Hematopoietic multipotent progenitor cell (in vitro differentiated cells): ENCODE measurements at regions not wholly inside any gene's neighbourhood (a gene's known extent, or its start where the extent isn't known, plus 50 kb on each side); places are given as distances from the start of the nearest gene placed in this dataset.
"Not testable (repeated sequence)": the region's sequence is repeated elsewhere in the genome, so short reads cannot be mapped to it uniquely, and the experiment has no call there.

Source experiments
- DNase-seq, 3 donors: peaks; one replicate each; pipeline ENCODE4 v3.0.0-alpha.2; 2011 to 2015; ENCODE audit warnings: low read depth in 2 of 3, low spot score in 2 of 3

- DNase-seq = not testable (repeated sequence)
Observed at GRCh38 chr2:91568391-91569338, 2877.2 kb downstream of the RPIA start.

GRCh38 chr2:91571239-91571923 lies 2879.9 kb downstream of the RPIA start:
- DNase-seq = not testable (repeated sequence)

DNA sequence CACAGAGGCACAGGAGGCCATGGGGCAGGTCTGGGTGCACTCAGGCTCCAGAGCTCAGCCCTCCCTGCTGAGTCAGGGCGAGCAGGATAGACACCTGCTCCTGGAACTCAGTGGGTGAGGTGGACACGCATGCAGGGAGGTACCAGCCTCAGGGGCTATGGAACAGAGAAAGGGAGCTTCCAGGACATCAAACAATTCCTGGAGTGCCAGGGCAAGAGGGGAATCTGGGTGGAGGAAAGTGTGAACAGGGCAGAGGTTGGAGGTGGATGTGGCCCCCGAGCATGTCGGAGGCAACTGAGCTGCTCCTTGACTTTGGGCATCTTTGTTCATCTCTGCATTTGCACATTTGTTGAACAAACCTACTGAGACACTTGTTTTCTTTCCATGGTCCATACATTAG lies 2881.5 kb downstream of the RPIA start:
- not testable (repeated sequence) for DNase-seq

DNA sequence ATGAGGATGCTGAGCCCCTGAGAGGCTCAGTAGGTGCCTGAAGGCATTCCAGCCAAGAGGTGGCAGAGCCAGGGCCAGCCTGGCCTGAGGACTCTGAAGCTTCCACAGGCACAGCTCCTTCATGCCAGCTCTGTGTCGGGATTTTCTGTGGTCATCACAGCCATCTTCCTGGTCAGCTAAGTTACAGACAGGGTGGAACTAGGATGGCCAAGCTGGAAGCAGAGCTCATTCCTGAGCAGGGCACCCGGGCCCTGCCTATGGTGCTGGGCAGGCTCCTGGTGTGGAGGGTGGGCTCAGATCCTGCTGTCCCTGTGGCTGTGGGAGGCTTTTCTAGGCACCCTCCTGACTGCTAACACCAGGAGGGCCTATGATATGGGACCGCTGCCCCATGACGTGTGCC lies 2882.3 kb downstream of the RPIA start:
- not testable (repeated sequence) for DNase-seq

DNA sequence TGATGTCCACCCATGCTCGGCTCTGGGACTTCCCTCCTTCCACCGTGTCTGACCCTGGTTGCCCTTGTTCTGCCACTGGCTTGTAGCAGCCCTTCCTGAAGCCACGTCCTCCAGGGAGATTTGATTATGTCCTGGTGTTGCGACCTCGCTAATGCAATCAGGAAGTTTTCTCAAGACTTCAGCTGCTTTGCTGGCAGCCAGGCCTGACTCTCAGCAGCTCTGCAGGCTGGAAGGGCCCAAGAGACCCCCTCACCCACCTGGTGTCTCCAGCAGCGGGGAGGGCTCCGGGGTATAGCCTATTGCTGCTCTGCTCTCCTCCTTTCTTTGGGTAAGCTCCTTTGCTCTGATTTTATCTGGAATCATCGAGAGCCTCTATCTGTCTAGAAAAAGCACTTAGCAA lies 2882.8 kb downstream of the RPIA start:
- not testable (repeated sequence) for DNase-seq

DNA sequence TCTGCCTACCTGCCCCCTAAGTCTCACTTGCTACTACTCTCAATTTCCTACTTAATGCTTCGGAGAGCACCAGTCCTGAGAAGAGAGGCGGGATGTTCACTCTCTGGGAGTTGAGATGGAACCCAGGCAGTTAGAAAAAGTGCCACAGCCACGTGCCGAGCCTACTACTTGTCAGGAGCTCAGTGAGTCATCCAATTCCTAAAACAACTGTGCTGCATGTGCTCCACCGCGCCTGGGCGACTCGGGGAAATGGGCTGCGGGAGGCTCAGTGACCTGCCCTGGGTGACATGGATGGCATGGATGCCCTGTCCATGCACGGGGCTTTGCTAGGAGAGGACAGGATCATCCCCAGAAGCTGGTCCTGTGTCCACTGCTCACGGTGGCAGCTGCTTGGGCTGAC lies 2884.2 kb downstream of the RPIA start:
- not testable (repeated sequence) for DNase-seq

DNA sequence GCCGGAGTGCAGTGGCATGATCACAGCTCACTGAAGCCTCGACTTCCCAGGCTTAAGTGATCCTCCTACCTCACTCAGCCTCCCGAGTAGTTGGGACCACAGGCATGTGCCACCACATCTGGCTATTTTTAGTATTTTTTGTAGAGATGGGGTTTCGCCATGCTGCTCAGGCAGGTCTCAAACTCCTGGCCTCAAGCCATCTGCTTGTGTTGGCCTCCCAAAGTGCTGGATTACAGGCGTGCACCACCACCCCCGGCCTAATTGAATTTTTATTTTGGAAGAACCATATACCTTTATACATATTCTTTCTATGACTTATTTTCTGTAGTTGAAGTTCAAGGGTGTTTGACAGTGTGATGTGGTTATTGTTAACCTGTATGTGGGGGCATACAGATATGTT lies 2885.9 kb downstream of the RPIA start:
- not testable (repeated sequence) for DNase-seq

- not testable (repeated sequence) for DNase-seq
Observed at GRCh38 chr2:91578678-91579077, 2887.2 kb downstream of the RPIA start.

DNA sequence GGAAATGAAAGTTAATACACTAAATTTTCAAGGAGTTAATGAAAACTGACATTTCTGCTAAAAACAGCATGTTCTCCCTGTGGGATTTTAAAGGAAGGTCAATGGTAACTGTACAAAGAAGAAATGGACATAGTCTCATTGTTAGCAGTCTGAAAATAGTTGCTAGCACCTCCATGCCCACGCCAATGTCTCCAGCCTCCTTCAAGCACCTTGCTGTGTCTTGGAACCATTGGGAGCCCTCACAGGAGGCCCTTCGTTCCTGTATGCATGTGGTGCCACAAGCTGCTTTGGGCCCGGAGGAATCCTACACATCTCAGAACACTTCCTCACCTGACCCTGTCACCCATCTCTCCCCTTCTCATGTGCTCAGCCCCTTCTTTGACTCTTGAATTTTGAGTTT lies 2888.1 kb downstream of the RPIA start:
- DNase-seq = not testable (repeated sequence)

DNA sequence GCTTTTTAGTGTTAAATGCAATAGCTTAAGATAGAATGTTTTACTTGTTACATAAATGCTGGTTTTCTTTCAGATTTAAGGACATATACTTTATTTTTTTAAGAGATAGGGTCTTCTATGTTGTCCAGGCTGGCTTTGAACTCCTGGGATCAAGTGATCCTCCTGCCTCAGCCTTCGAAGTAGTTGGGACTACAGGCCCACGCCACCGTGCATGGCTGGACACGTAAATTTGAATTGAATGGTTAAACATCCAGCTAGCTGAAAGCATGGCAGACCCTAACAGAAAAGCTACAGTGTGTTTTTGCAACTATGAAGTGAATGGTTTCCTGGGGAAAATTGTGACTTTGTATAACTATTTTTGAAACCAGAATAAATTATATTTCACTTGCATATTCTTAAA lies 2888.6 kb downstream of the RPIA start:
- not testable (repeated sequence) for DNase-seq

GRCh38 chr2:91587098-91587497 lies 2895.6 kb downstream of the RPIA start:
- not testable (repeated sequence) for DNase-seq

DNA sequence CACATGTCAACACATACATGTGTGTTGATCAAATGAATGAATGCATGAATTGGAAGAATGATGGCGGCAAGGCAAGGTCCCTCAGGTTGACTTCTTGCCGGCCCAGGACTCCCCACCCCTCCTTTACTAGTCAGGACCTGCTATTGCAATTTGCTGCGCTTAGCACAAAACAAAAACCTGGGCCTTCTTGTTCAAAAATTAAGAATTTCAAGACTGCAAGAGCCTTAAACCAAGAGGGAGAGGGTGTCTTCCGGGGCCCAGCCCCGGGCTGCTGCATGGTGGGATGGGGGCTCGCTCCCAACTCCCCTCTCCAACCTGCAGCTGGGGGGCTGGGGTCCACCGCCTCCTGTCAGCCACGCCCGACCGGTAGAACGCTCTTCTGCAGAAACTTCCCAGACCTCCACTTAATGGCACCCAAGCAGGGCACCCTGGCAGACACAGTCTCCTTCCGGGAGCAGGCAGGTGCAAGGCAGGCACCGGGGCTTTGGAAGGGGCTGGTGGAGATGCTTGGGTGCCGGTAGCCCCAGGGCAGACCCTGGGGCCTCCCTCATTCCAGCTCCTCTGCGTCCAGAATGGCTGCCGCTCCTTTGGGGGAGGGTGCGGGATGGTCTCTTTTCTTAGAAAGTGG lies 2896.5 kb downstream of the RPIA start:
- not testable (repeated sequence) for DNase-seq

DNA sequence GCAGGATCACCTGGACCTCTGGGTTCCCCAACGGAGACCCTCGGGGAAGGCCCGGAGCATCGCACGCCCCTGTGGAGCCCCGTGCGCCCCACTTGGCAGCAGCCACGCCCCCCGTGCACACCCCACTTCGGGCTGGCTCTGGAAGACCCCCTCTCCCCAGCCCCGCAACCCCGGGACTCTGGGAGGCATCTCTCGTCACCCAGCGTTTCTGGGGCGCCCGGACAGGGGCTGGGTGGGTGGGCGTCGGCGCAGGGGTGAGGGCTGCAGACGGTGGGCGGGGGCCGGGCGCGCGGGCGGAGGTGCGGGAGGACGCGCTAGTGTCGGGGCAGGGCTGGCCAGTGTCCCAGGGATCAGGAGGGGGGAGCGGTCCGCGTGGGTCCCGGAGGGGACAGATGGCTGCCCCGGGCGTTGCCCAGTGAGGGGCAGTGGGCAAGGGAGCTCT lies 2897.3 kb downstream of the RPIA start:
- DNase-seq = not testable (repeated sequence)

DNA sequence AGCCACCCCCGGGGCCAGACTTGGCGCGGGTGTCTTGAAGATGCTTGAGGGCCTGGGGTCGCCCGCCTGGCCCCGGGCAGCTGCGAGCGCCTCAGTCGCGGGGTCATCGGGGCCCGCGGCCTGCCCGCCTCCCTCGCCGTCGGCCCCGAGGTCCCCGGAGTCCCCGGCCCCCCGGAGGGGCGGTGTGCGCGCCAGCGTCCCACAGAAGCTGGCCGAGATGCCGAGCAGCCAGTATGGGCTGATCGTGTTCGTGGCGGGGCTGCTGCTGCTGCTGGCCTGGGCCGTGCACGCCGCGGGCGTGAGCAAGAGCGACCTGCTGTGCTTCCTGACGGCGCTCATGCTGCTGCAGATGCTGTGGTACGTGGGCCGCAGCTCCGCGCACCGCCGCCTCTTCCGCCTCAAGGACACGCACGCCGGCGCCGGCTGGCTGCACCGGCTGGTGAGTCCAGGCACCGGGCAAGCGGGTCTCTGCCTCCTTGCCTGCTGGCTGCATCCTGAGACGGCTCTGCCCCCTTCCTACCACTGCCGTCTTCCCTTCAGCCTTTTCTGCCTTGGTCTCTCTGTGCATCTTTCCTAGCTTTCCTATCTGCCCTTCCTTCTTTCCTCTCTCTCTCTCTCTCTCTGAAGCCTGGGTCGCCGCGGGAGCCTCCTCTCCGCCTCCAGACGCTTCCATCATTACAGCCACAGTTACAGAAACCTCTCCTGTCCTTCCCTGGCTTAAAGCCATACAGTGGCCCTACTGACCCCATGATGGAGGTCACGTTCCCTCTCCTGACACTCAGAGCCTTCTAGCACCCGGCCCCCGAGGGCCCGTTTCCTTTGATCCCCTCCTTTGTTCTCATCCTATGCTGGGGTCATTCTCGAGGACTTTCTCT lies 2898.2 kb downstream of the RPIA start:
- DNase-seq = not testable (repeated sequence)

GRCh38 chr2:91590381-91590780 lies 2898.9 kb downstream of the RPIA start:
- not testable (repeated sequence) for DNase-seq

DNA sequence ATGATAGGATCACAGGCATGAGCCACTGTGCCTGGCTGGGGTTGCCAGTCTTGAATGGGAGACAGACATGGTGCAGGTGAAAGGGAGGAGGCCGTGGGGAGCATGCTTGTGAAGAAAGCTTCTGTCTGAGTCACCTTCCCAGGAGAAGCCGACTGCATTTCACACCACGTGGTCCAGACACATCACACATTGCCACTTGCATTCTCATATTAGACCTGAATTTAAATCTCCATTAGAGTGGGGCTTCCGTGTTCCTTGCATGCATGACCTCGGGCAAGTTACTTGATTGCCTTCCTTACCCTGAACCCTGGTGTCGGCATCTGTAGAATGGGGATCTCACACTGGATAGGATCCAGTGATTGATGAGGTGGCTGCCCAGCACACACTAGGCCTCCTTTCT lies 2899.6 kb downstream of the RPIA start:
- DNase-seq = not testable (repeated sequence)

GRCh38 chr2:91597436-91597835 lies 2906.0 kb downstream of the RPIA start:
- DNase-seq = not testable (repeated sequence)

GRCh38 chr2:91598519-91598918 lies 2907.0 kb downstream of the RPIA start:
- not testable (repeated sequence) for DNase-seq

DNA sequence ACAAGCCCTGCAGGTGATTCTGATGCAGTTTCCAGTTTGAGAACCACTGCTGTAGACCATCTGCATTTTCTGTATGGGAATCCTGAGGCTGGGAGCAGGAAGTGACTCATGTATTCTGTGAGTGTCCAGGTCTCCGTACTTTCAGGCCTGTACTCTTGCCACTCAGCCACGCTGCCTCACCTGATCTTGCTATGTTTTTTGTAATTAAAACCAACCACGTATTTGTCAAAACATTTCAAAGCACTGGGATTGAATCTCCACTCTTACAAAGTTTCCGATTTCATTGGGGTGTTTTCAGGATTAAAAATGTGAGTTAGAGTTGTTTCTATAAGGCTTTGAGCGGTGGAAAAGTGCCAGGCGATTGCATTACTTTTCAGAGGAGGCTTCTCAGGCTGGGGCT lies 2907.5 kb downstream of the RPIA start:
- DNase-seq = not testable (repeated sequence)

GRCh38 chr2:91602860-91603259 lies 2911.4 kb downstream of the RPIA start:
- DNase-seq = not testable (repeated sequence)
